ENCODE measurements at regions not wholly inside any gene's neighbourhood (a gene's known extent, or its start where the extent isn't known, plus 50 kb on each side); places are given as distances from the start of the nearest gene placed in this dataset.
"Not testable (repeated sequence)": the region's sequence is repeated elsewhere in the genome, so short reads cannot be mapped to it uniquely, and the experiment has no call there.

GRCh38 chr2:54038835-54039234 is 68.0 kb upstream of the PSME4 start:
- Histone ChIP-seq H3K36me3 (ENCODE audit: control insufficient read depth in 2 of 2, insufficient read depth in 2 of 2, low read length in 2 of 2) (no peaks in the 10 kb centered on the region), H3K27me3 (ENCODE audit: control insufficient read depth in 1 of 2, insufficient read depth in 2 of 2, low read length in 2 of 2) (no peaks in the 10 kb centered on the region), H3K9me3 (ENCODE audit: control insufficient read depth in 2 of 2, low read length in 2 of 2) (no peaks in the 10 kb centered on the region), H3K4me1 (ENCODE audit: control insufficient read depth, insufficient read depth, low read length) (peaks cover 8% of the 10 kb centered on the region), H3K9ac (ENCODE audit: low read length in 2 of 2) (no peak overlapping the region), H3K27ac (ENCODE audit: low read length) (no peak overlapping the region), H3K4me3 (ENCODE audit: low read length in 2 of 2) (no peak overlapping the region)

- not testable (repeated sequence) for H3K27ac ChIP-seq (ENCODE audit: low read length); H3K4me3 ChIP-seq (ENCODE audit: low read length in 2 of 2); H3K9ac ChIP-seq (ENCODE audit: low read length in 2 of 2); H3K4me1 ChIP-seq (ENCODE audit: control insufficient read depth, insufficient read depth, low read length); H3K27me3 ChIP-seq (ENCODE audit: control insufficient read depth in 1 of 2, insufficient read depth in 2 of 2, low read length in 2 of 2); H3K9me3 ChIP-seq (ENCODE audit: control insufficient read depth in 2 of 2, low read length in 2 of 2); H3K36me3 ChIP-seq (ENCODE audit: control insufficient read depth in 2 of 2, insufficient read depth in 2 of 2, low read length in 2 of 2)
These were observed 60.5 kb upstream of the PSME4 start for GRCh38 chr2:54031288-54031687.

GRCh38 chr2:54030806-54031205 is 60.0 kb upstream of the PSME4 start:
- H3K36me3 ChIP-seq (ENCODE audit: control insufficient read depth in 2 of 2, insufficient read depth in 2 of 2, low read length in 2 of 2), result no peaks in the 10 kb centered on the region
- no peak overlapping the region for H3K9ac ChIP-seq (ENCODE audit: low read length in 2 of 2)
- H3K4me1 ChIP-seq (ENCODE audit: control insufficient read depth, insufficient read depth, low read length), result no peaks in the 10 kb centered on the region
- H3K27me3 ChIP-seq (ENCODE audit: control insufficient read depth in 1 of 2, insufficient read depth in 2 of 2, low read length in 2 of 2), result no peaks in the 10 kb centered on the region
- H3K4me3 ChIP-seq (ENCODE audit: low read length in 2 of 2), result no peak overlapping the region
- no peak overlapping the region for H3K27ac ChIP-seq (ENCODE audit: low read length)
- H3K9me3 ChIP-seq (ENCODE audit: control insufficient read depth in 2 of 2, low read length in 2 of 2), result no peaks in the 10 kb centered on the region

- no peaks in the 10 kb centered on the region for H3K27me3 ChIP-seq (ENCODE audit: control insufficient read depth in 1 of 2, insufficient read depth in 2 of 2, low read length in 2 of 2)
- H3K9ac ChIP-seq (ENCODE audit: low read length in 2 of 2), result no peak overlapping the region
- no peaks in the 10 kb centered on the region for H3K4me1 ChIP-seq (ENCODE audit: control insufficient read depth, insufficient read depth, low read length)
- H3K4me3 ChIP-seq (ENCODE audit: low read length in 2 of 2), result no peak overlapping the region
- no peaks in the 10 kb centered on the region for H3K9me3 ChIP-seq (ENCODE audit: control insufficient read depth in 2 of 2, low read length in 2 of 2)
- no peak overlapping the region for H3K27ac ChIP-seq (ENCODE audit: low read length)
- H3K36me3 ChIP-seq (ENCODE audit: control insufficient read depth in 2 of 2, insufficient read depth in 2 of 2, low read length in 2 of 2), result no peaks in the 10 kb centered on the region
These were observed 59.6 kb upstream of the PSME4 start for GRCh38 chr2:54030396-54030741.

GRCh38 chr2:54029721-54030395 is 59.1 kb upstream of the PSME4 start:
- no peaks in the 10 kb centered on the region for H3K36me3 ChIP-seq (ENCODE audit: control insufficient read depth in 2 of 2, insufficient read depth in 2 of 2, low read length in 2 of 2)
- no peak overlapping the region for H3K4me3 ChIP-seq (ENCODE audit: low read length in 2 of 2)
- H3K4me1 ChIP-seq (ENCODE audit: control insufficient read depth, insufficient read depth, low read length), result no peaks in the 10 kb centered on the region
- H3K9ac ChIP-seq (ENCODE audit: low read length in 2 of 2), result no peak overlapping the region
- H3K9me3 ChIP-seq (ENCODE audit: control insufficient read depth in 2 of 2, low read length in 2 of 2), result no peaks in the 10 kb centered on the region
- no peaks in the 10 kb centered on the region for H3K27me3 ChIP-seq (ENCODE audit: control insufficient read depth in 1 of 2, insufficient read depth in 2 of 2, low read length in 2 of 2)
- no peak overlapping the region for H3K27ac ChIP-seq (ENCODE audit: low read length)

GRCh38 chr2:54025463-54026075 is 54.8 kb upstream of the PSME4 start:
- H3K4me3 ChIP-seq (ENCODE audit: low read length in 2 of 2); H3K4me1 ChIP-seq (ENCODE audit: control insufficient read depth, insufficient read depth, low read length); H3K9me3 ChIP-seq (ENCODE audit: control insufficient read depth in 2 of 2, low read length in 2 of 2); H3K27ac ChIP-seq (ENCODE audit: low read length); H3K27me3 ChIP-seq (ENCODE audit: control insufficient read depth in 1 of 2, insufficient read depth in 2 of 2, low read length in 2 of 2); H3K36me3 ChIP-seq (ENCODE audit: control insufficient read depth in 2 of 2, insufficient read depth in 2 of 2, low read length in 2 of 2); H3K9ac ChIP-seq (ENCODE audit: low read length in 2 of 2): not testable (repeated sequence)

GRCh38 chr2:54024576-54024975 is 53.8 kb upstream of the PSME4 start:
- H3K4me1 ChIP-seq (ENCODE audit: control insufficient read depth, insufficient read depth, low read length), result no peaks in the 10 kb centered on the region
- H3K9ac ChIP-seq (ENCODE audit: low read length in 2 of 2), result no peak overlapping the region
- H3K4me3 ChIP-seq (ENCODE audit: low read length in 2 of 2), result no peak overlapping the region
- H3K9me3 ChIP-seq (ENCODE audit: control insufficient read depth in 2 of 2, low read length in 2 of 2), result no peaks in the 10 kb centered on the region
- H3K36me3 ChIP-seq (ENCODE audit: control insufficient read depth in 2 of 2, insufficient read depth in 2 of 2, low read length in 2 of 2), result no peaks in the 10 kb centered on the region
- no peaks in the 10 kb centered on the region for H3K27me3 ChIP-seq (ENCODE audit: control insufficient read depth in 1 of 2, insufficient read depth in 2 of 2, low read length in 2 of 2)
- no peak overlapping the region for H3K27ac ChIP-seq (ENCODE audit: low read length)

GRCh38 chr2:54021702-54022101 is 50.9 kb upstream of the PSME4 start:
- Histone ChIP-seq H3K4me3 (ENCODE audit: low read length in 2 of 2) (peak overlapping the region in 1 of 2 donors; percentile 14), H3K36me3 (ENCODE audit: control insufficient read depth in 2 of 2, insufficient read depth in 2 of 2, low read length in 2 of 2) (peaks cover 0 to 3% of the 10 kb centered on the region in 2 donors), H3K4me1 (ENCODE audit: control insufficient read depth, insufficient read depth, low read length) (peaks cover 2% of the 10 kb centered on the region), H3K9me3 (ENCODE audit: control insufficient read depth in 2 of 2, low read length in 2 of 2) (no peaks in the 10 kb centered on the region), H3K9ac (ENCODE audit: low read length in 2 of 2) (no peak overlapping the region), H3K27ac (ENCODE audit: low read length) (no peak overlapping the region), H3K27me3 (ENCODE audit: control insufficient read depth in 1 of 2, insufficient read depth in 2 of 2, low read length in 2 of 2) (no peaks in the 10 kb centered on the region)

- Histone ChIP-seq H3K9me3 (ENCODE audit: control insufficient read depth in 2 of 2, low read length in 2 of 2) (no peaks in the 10 kb centered on the region), H3K4me3 (ENCODE audit: low read length in 2 of 2) (no peak overlapping the region), H3K27me3 (ENCODE audit: control insufficient read depth in 1 of 2, insufficient read depth in 2 of 2, low read length in 2 of 2) (no peaks in the 10 kb centered on the region), H3K36me3 (ENCODE audit: control insufficient read depth in 2 of 2, insufficient read depth in 2 of 2, low read length in 2 of 2) (peaks cover 0 to 3% of the 10 kb centered on the region in 2 donors), H3K4me1 (ENCODE audit: control insufficient read depth, insufficient read depth, low read length) (peaks cover 8% of the 10 kb centered on the region), H3K27ac (ENCODE audit: low read length) (no peak overlapping the region), H3K9ac (ENCODE audit: low read length in 2 of 2) (no peak overlapping the region)
These were observed 50.1 kb upstream of the PSME4 start for GRCh38 chr2:54020793-54021414.

Data from stomach smooth muscle (tissue), 2 donors.